Left ventricle myocardium inferior (tissue), 1 donor: ENCODE measurements at regions not wholly inside any gene's neighbourhood (a gene's known extent, or its start where the extent isn't known, plus 50 kb on each side); places are given as distances from the start of the nearest gene placed in this dataset.

Experiments
- DNase-seq: peaks from one replicate; pipeline ENCODE4 v3.0.0-alpha.2; 2020
- H3K27ac ChIP-seq: fragments of 200-600 bp; replicated peaks from 2 replicates; pipeline ENCODE4 v1.8.0; 2021
- H3K27me3 ChIP-seq: fragments of 200-600 bp; 2 replicates; pipeline ENCODE4 v1.8.0; 2021; ENCODE audit warnings: low read depth
- H3K36me3 ChIP-seq: fragments of 200-600 bp; 2 replicates; pipeline ENCODE4 v1.8.0; 2021
- H3K4me1 ChIP-seq: fragments of 200-600 bp; 2 replicates; pipeline ENCODE4 v1.8.0; 2021
- H3K4me3 ChIP-seq: fragments of 200-600 bp; 2 replicates; pipeline ENCODE4 v1.8.0; 2021; ENCODE audit warnings: mild to moderate bottlenecking, moderate library complexity
- H3K9me3 ChIP-seq: fragments of 200-600 bp; replicated peaks from 2 replicates; pipeline ENCODE4 v1.8.0; 2021
- CTCF ChIP-seq: fragments of 200-600 bp; IDR thresholded peaks from 2 replicates; pipeline ENCODE4 v1.8.0; 2021; ENCODE audit warnings: antibody characterized with exemption, mild to moderate bottlenecking, borderline replicate concordance
- intact Hi-C: fragments of 100-400 bp; cut with micrococcal nuclease; formaldehyde crosslinking; loops from one replicate; pipeline ENCODE4 v1.11.0; 2022
- donor health status: DM: no; HTN: yes; CAD: no; lungs with severe emphysema.

- Histone ChIP-seq H3K4me3 (no peak overlapping the region), H3K36me3 (no peaks in the 10 kb centered on the region), H3K9me3 (no peaks in the 10 kb centered on the region), H3K27me3 (no peaks in the 10 kb centered on the region), H3K4me1 (no peaks in the 10 kb centered on the region), H3K27ac (no peak overlapping the region)
- DNase-seq = no peak
- no peak for TF ChIP-seq CTCF
- intact Hi-C loops = no loop called here
Measured at GRCh38 chr18:71249791-71250190, 960.9 kb downstream of the SOCS6 start.

GRCh38 chr18:71242981-71243380 is 954.1 kb downstream of the SOCS6 start:
- H3K4me1 ChIP-seq = no peaks in the 10 kb centered on the region
- H3K36me3 ChIP-seq = no peaks in the 10 kb centered on the region
- H3K9me3 ChIP-seq = no peaks in the 10 kb centered on the region
- no peak overlapping the region for H3K4me3 ChIP-seq
- no peak overlapping the region for H3K27ac ChIP-seq
- DNase-seq = no peak
- intact Hi-C loops = no loop called here
- no peaks in the 10 kb centered on the region for H3K27me3 ChIP-seq
- TF ChIP-seq CTCF = no peak

- Histone ChIP-seq H3K4me1 (no peaks in the 10 kb centered on the region), H3K9me3 (no peaks in the 10 kb centered on the region), H3K27ac (no peak overlapping the region), H3K27me3 (no peaks in the 10 kb centered on the region), H3K4me3 (no peak overlapping the region), H3K36me3 (no peaks in the 10 kb centered on the region)
- DNase-seq = no peak
- intact Hi-C loops = no loop called here
- no peak for TF ChIP-seq CTCF
Measured at GRCh38 chr18:71238974-71239624, 950.3 kb downstream of the SOCS6 start.

- Histone ChIP-seq H3K27me3 (no peaks in the 10 kb centered on the region), H3K4me3 (no peak overlapping the region), H3K4me1 (no peaks in the 10 kb centered on the region), H3K36me3 (no peaks in the 10 kb centered on the region), H3K9me3 (no peaks in the 10 kb centered on the region), H3K27ac (no peak overlapping the region)
- no peak for TF ChIP-seq CTCF
- no peak for DNase-seq
- intact Hi-C loops = no loop called here
Measured at GRCh38 chr18:71237641-71238040, 948.8 kb downstream of the SOCS6 start.

GRCh38 chr18:71233177-71233576 is 944.3 kb downstream of the SOCS6 start:
- Histone ChIP-seq H3K4me1 (no peaks in the 10 kb centered on the region), H3K4me3 (no peak overlapping the region), H3K27me3 (no peaks in the 10 kb centered on the region), H3K9me3 (no peaks in the 10 kb centered on the region), H3K27ac (no peak overlapping the region), H3K36me3 (no peaks in the 10 kb centered on the region)
- no peak for TF ChIP-seq CTCF
- no peak for DNase-seq
- intact Hi-C loops = no loop called here

- DNase-seq = no peak
- H3K27ac ChIP-seq = no peak overlapping the region
- no peaks in the 10 kb centered on the region for H3K4me1 ChIP-seq
- TF ChIP-seq CTCF = no peak
- H3K9me3 ChIP-seq = peaks cover 5% of the 10 kb centered on the region
- no peak overlapping the region for H3K4me3 ChIP-seq
- no peaks in the 10 kb centered on the region for H3K27me3 ChIP-seq
- H3K36me3 ChIP-seq = no peaks in the 10 kb centered on the region
- intact Hi-C loops = no loop called here
Measured at GRCh38 chr18:71223486-71223885, 934.6 kb downstream of the SOCS6 start.
